Mesenchymal stem cell (in vitro differentiated cells and primary cell): ENCODE measurements at regions not wholly inside any gene's neighbourhood (a gene's known extent, or its start where the extent isn't known, plus 50 kb on each side); places are given as distances from the start of the nearest gene placed in this dataset.

ENCODE experiments used
- DNase-seq: peaks from one replicate; pipeline ENCODE4 v3.0.0-alpha.2; 2013
- H2AFZ ChIP-seq: one replicate; pipeline ENCODE4 v1.6.1; 2013; ENCODE audit warnings: low read depth, mild to moderate bottlenecking, control low read depth, inconsistent platforms, low read length, moderate library complexity
- H2AK5ac ChIP-seq: 2 replicates; pipeline ENCODE4 v1.6.1; 2013; ENCODE audit warnings: low read length, moderate library complexity, mild to moderate bottlenecking, inconsistent platforms; ENCODE audit not compliant: severe bottlenecking
- H2BK120ac ChIP-seq: one replicate; pipeline ENCODE4 v1.6.1; 2013; ENCODE audit warnings: low read depth, mild to moderate bottlenecking, inconsistent platforms, low read length, moderate library complexity
- H2BK12ac ChIP-seq, 2 experiments: one replicate each; pipeline ENCODE4 v1.6.1; 2013; ENCODE audit warnings: inconsistent platforms in 2 of 2, low read length in 2 of 2, mild to moderate bottlenecking in 2 of 2, moderate library complexity in 2 of 2, control low read depth in 1 of 2
- H2BK15ac ChIP-seq: one replicate; pipeline ENCODE4 v1.6.1; 2013; ENCODE audit warnings: mild to moderate bottlenecking, low read depth, inconsistent platforms; ENCODE audit not compliant: poor library complexity, severe bottlenecking
- H2BK5ac ChIP-seq: 2 replicates; pipeline ENCODE4 v1.6.1; 2013; ENCODE audit warnings: low read depth, mild to moderate bottlenecking, low read length, control low read depth, inconsistent platforms; ENCODE audit not compliant: poor library complexity, severe bottlenecking
- H3K14ac ChIP-seq, 2 experiments: one replicate each; pipeline ENCODE4 v1.6.1; 2013; ENCODE audit warnings: inconsistent platforms in 2 of 2, low read length in 2 of 2, control low read depth in 1 of 2, mild to moderate bottlenecking in 1 of 2, moderate library complexity in 1 of 2
- H3K18ac ChIP-seq, 2 experiments: one replicate each; pipeline ENCODE4 v1.6.1; 2013; ENCODE audit warnings: inconsistent platforms in 2 of 2, low read length in 2 of 2, control low read depth in 1 of 2, low read depth in 1 of 2, mild to moderate bottlenecking in 1 of 2
- H3K23ac ChIP-seq, 2 experiments: one replicate each; pipeline ENCODE4 v1.6.1; 2013; ENCODE audit warnings: inconsistent platforms in 2 of 2, low read length in 2 of 2, mild to moderate bottlenecking in 2 of 2, moderate library complexity in 2 of 2, control low read depth in 1 of 2
- H3K27ac ChIP-seq: 2 replicates; pipeline ENCODE4 v1.5.1; 2013; ENCODE audit warnings: mild to moderate bottlenecking, moderate library complexity, low read length, control low read depth, inconsistent platforms; ENCODE audit not compliant: poor library complexity, severe bottlenecking
- H3K27me3 ChIP-seq, 2 experiments: 2 replicates each; pipeline versions ENCODE4 v1.6.1 to v1.7.0; 2013; ENCODE audit warnings: low read length in 2 of 2, mild to moderate bottlenecking in 2 of 2, moderate library complexity in 2 of 2, control low read depth in 1 of 2, inconsistent platforms in 1 of 2; ENCODE audit not compliant: control insufficient read depth in 1 of 2, insufficient read depth in 1 of 2
- H3K36me3 ChIP-seq, 2 experiments: 2 replicates each; pipeline versions ENCODE4 v1.6.1 to v1.7.0; 2013; ENCODE audit warnings: low read length in 2 of 2, control low read depth in 1 of 2, inconsistent platforms in 1 of 2, low read depth in 1 of 2, mild to moderate bottlenecking in 1 of 2; ENCODE audit not compliant: insufficient read depth in 2 of 2, control insufficient read depth in 1 of 2
- H3K4ac ChIP-seq, 2 experiments: one replicate each; pipeline ENCODE4 v1.6.1; 2013; ENCODE audit warnings: inconsistent platforms in 2 of 2, low read length in 2 of 2, mild to moderate bottlenecking in 2 of 2, moderate library complexity in 2 of 2, control low read depth in 1 of 2, low read depth in 1 of 2
- H3K4me1 ChIP-seq: 2 replicates; pipeline ENCODE4 v1.6.1; 2013; ENCODE audit warnings: low read depth, low read length, control low read depth; ENCODE audit not compliant: control insufficient read depth, insufficient read depth
- H3K4me2 ChIP-seq: 2 replicates; pipeline ENCODE4 v1.6.1; 2013; ENCODE audit warnings: low read length, mild to moderate bottlenecking, inconsistent platforms; ENCODE audit not compliant: poor library complexity, severe bottlenecking
- H3K4me3 ChIP-seq, 2 experiments: 2 replicates each; pipeline versions ENCODE4 v1.5.1 to v1.7.0; 2013; ENCODE audit warnings: low read length in 2 of 2, mild to moderate bottlenecking in 2 of 2, control low read depth in 1 of 2, low read depth in 1 of 2; ENCODE audit not compliant: insufficient read depth in 1 of 2
- H3K79me1 ChIP-seq: replicated peaks from 2 replicates; pipeline ENCODE4 v1.6.1; 2013; ENCODE audit warnings: mild to moderate bottlenecking, control low read depth, low read length, inconsistent platforms; ENCODE audit not compliant: poor library complexity, severe bottlenecking
- H3K9ac ChIP-seq: 2 replicates; pipeline ENCODE4 v1.7.0; 2013; ENCODE audit warnings: mild to moderate bottlenecking, low read length, moderate library complexity
- H3K9me3 ChIP-seq: 2 replicates; pipeline ENCODE4 v1.7.0; 2013; ENCODE audit warnings: mild to moderate bottlenecking, low read length; ENCODE audit not compliant: control insufficient read depth
- H4K8ac ChIP-seq: one replicate; pipeline ENCODE4 v1.6.1; 2013; ENCODE audit warnings: inconsistent platforms, mild to moderate bottlenecking, low read length, moderate library complexity
- H4K91ac ChIP-seq: one replicate; pipeline ENCODE4 v1.6.1; 2013; ENCODE audit warnings: mild to moderate bottlenecking, low read length, inconsistent platforms
- WGBS: methylation state at CpG from one replicate; pipeline ENCODE4 v1.1.7; 2013; ENCODE audit warnings: mixed read lengths; 5-methylcytosine and 5-hydroxymethylcytosine counted together

GRCh38 chr12:113591480-113591974, 119.9 kb upstream of the LHX5 start:
- Histone ChIP-seq H3K4me1 (peaks cover 2% of the 10 kb centered on the region), H2AK5ac (no peak overlapping the region), H2AFZ (no peak overlapping the region), H4K8ac (no peak overlapping the region), H3K9ac (no peak overlapping the region), H3K9me3 (peaks cover 5% of the 10 kb centered on the region), H3K14ac (no peak overlapping the region), H3K4ac (no peak overlapping the region), H2BK15ac (no peak overlapping the region), H3K4me3 (peak overlapping the region in 1 of 2 experiments; percentile 26), H2BK5ac (no peak overlapping the region), H3K18ac (no peak overlapping the region), H3K4me2 (peak overlapping the region; percentile 43), H3K36me3 (no peaks in the 10 kb centered on the region), H4K91ac (no peak overlapping the region), H3K27me3 (peaks cover 24 to 36% of the 10 kb centered on the region in 2 experiments), H3K27ac (no peak overlapping the region), H2BK12ac (no peak overlapping the region), H2BK120ac (no peak overlapping the region), H3K23ac (no peak overlapping the region), H3K79me1 (no peaks in the 10 kb centered on the region)
- DNase-seq = no peak
- 1% methylated on average over 46 of the region's 46 CpGs for WGBS

- Histone ChIP-seq H3K4ac (no peak overlapping the region), H2BK120ac (no peak overlapping the region), H4K91ac (no peak overlapping the region), H2BK12ac (no peak overlapping the region), H3K9ac (no peak overlapping the region), H3K27me3 (peaks cover 27 to 36% of the 10 kb centered on the region in 2 experiments), H2BK15ac (no peak overlapping the region), H3K23ac (no peak overlapping the region), H2AK5ac (no peak overlapping the region), H3K4me1 (peaks cover 2% of the 10 kb centered on the region), H3K4me3 (no peak overlapping the region), H3K14ac (no peak overlapping the region), H3K4me2 (no peak overlapping the region), H2AFZ (no peak overlapping the region), H3K9me3 (no peaks in the 10 kb centered on the region), H2BK5ac (no peak overlapping the region), H3K27ac (no peak overlapping the region), H3K18ac (no peak overlapping the region), H4K8ac (no peak overlapping the region), H3K79me1 (no peaks in the 10 kb centered on the region), H3K36me3 (no peaks in the 10 kb centered on the region)
- no peak for DNase-seq
- WGBS = 49% methylated on average over 1 of the region's 1 CpG
Observed at GRCh38 chr12:113589437-113589836, 117.8 kb upstream of the LHX5 start.

GRCh38 chr12:113587720-113588119, 116.0 kb upstream of the LHX5 start:
- no peak overlapping the region for H3K4me3 ChIP-seq
- no peak overlapping the region for H3K9ac ChIP-seq
- peaks cover 2% of the 10 kb centered on the region for H3K4me1 ChIP-seq
- DNase-seq = no peak
- no peak overlapping the region for H2AK5ac ChIP-seq
- H4K91ac ChIP-seq = no peak overlapping the region
- no peak overlapping the region for H2AFZ ChIP-seq
- no peaks in the 10 kb centered on the region for H3K79me1 ChIP-seq
- H3K4ac ChIP-seq = no peak overlapping the region
- H3K23ac ChIP-seq = no peak overlapping the region
- peaks cover 22 to 25% of the 10 kb centered on the region in 2 experiments for H3K27me3 ChIP-seq
- H3K4me2 ChIP-seq = no peak overlapping the region
- 0% methylated on average over 2 of the region's 5 CpGs for WGBS
- no peak overlapping the region for H2BK12ac ChIP-seq
- no peak overlapping the region for H2BK15ac ChIP-seq
- no peak overlapping the region for H2BK5ac ChIP-seq
- no peak overlapping the region for H3K18ac ChIP-seq
- H3K9me3 ChIP-seq = no peaks in the 10 kb centered on the region
- no peak overlapping the region for H2BK120ac ChIP-seq
- no peak overlapping the region for H3K14ac ChIP-seq
- H3K27ac ChIP-seq = no peak overlapping the region
- no peaks in the 10 kb centered on the region for H3K36me3 ChIP-seq
- H4K8ac ChIP-seq = no peak overlapping the region

- Histone ChIP-seq H3K9ac (no peak overlapping the region), H2BK5ac (no peak overlapping the region), H3K27ac (no peak overlapping the region), H3K14ac (no peak overlapping the region), H3K79me1 (no peaks in the 10 kb centered on the region), H2BK15ac (no peak overlapping the region), H2BK120ac (no peak overlapping the region), H2BK12ac (no peak overlapping the region), H2AFZ (no peak overlapping the region), H3K23ac (no peak overlapping the region), H3K4me2 (no peak overlapping the region), H3K36me3 (no peaks in the 10 kb centered on the region), H3K4me1 (peaks cover under 1% of the 10 kb centered on the region), H2AK5ac (no peak overlapping the region), H4K8ac (no peak overlapping the region), H4K91ac (no peak overlapping the region), H3K4me3 (no peak overlapping the region), H3K4ac (no peak overlapping the region), H3K18ac (no peak overlapping the region), H3K27me3 (peaks cover 10 to 16% of the 10 kb centered on the region in 2 experiments), H3K9me3 (peaks cover 6% of the 10 kb centered on the region)
- DNase-seq = no peak
- 65% methylated on average over 4 of the region's 4 CpGs for WGBS
Observed at GRCh38 chr12:113586461-113586860, 114.8 kb upstream of the LHX5 start.
